GM23338 (cell line): ENCODE measurements at regions not wholly inside any gene's neighbourhood (a gene's known extent, or its start where the extent isn't known, plus 50 kb on each side); places are given as distances from the start of the nearest gene placed in this dataset.

Source experiments
- ATAC-seq: fragments of 200-7000 bp; cut with Tn5 transposase; 3 replicates; pipeline ENCODE4 v1.9.1; 2020
- DNase-seq: peaks from one replicate; pipeline ENCODE4 v3.0.0-alpha.2; 2015; ENCODE audit warnings: low spot score
- H2AFZ ChIP-seq: fragments of 200-600 bp; sonication (generic); 2 replicates; pipeline ENCODE4 v1.8.0; 2016; ENCODE audit warnings: antibody characterized with exemption, mild to moderate bottlenecking, moderate library complexity
- H3F3A ChIP-seq: fragments of 200-600 bp; sonication (generic); replicated peaks from 2 replicates; pipeline ENCODE4 v1.8.0; 2017; ENCODE audit warnings: antibody characterized with exemption, mixed run types, low read depth
- H3K27ac ChIP-seq: fragments of 200-600 bp; sonication (generic); 2 replicates; pipeline ENCODE4 v1.6.1; 2016; ENCODE audit warnings: low read depth
- H3K27me3 ChIP-seq: fragments of 200-600 bp; sonication (generic); 2 replicates; pipeline ENCODE4 v1.8.0; 2016; ENCODE audit warnings: mild to moderate bottlenecking, mixed run types, moderate library complexity; ENCODE audit not compliant: insufficient read depth
- H3K36me3 ChIP-seq: fragments of 200-600 bp; sonication (generic); 2 replicates; pipeline ENCODE4 v1.8.0; 2016; ENCODE audit warnings: mild to moderate bottlenecking; ENCODE audit not compliant: insufficient read depth
- H3K4me1 ChIP-seq: fragments of 200-600 bp; sonication (generic); 2 replicates; pipeline ENCODE4 v1.8.0; 2016; ENCODE audit warnings: mild to moderate bottlenecking, moderate library complexity; ENCODE audit not compliant: insufficient read depth
- H3K4me2 ChIP-seq: fragments of 200-600 bp; sonication (generic); 2 replicates; pipeline ENCODE4 v1.7.1; 2017; ENCODE audit warnings: mixed run types
- H3K4me3 ChIP-seq: fragments of 200-600 bp; sonication (generic); 2 replicates; pipeline ENCODE4 v1.6.1; 2016; ENCODE audit warnings: mixed run types
- H3K79me2 ChIP-seq: fragments of 200-600 bp; sonication (generic); replicated peaks from 2 replicates; pipeline ENCODE4 v1.8.0; 2017; ENCODE audit warnings: mild to moderate bottlenecking; ENCODE audit not compliant: insufficient read depth
- H3K9me2 ChIP-seq: fragments of 200-600 bp; sonication (generic); 2 replicates; pipeline ENCODE4 v1.8.0; 2017; ENCODE audit not compliant: insufficient read depth
- H4K20me1 ChIP-seq: fragments of 200-600 bp; sonication (generic); replicated peaks from 2 replicates; pipeline ENCODE4 v1.8.0; 2017; ENCODE audit warnings: mild to moderate bottlenecking; ENCODE audit not compliant: insufficient read depth
- H3K27ac Mint-ChIP-seq: 2 replicates; pipeline ENCODE4 v1.8.0; 2020; ENCODE audit warnings: inconsistent platforms, mild to moderate bottlenecking, moderate library complexity, mixed read lengths
- H3K27me3 Mint-ChIP-seq: 3 replicates; pipeline ENCODE4 v1.8.0; 2022; ENCODE audit warnings: low read depth, mild to moderate bottlenecking, moderate library complexity, mixed read lengths, inconsistent platforms; ENCODE audit not compliant: insufficient read depth, poor library complexity
- H3K36me3 Mint-ChIP-seq: 3 replicates; pipeline ENCODE4 v1.8.0; 2021; ENCODE audit warnings: low read depth, mild to moderate bottlenecking, inconsistent platforms, moderate library complexity, mixed read lengths
- H3K4me1 Mint-ChIP-seq: 3 replicates; pipeline ENCODE4 v1.8.0; 2020; ENCODE audit warnings: mild to moderate bottlenecking, inconsistent platforms, mixed read lengths
- H3K4me3 Mint-ChIP-seq: 3 replicates; pipeline ENCODE4 v1.8.0; 2021; ENCODE audit warnings: moderate library complexity, mild to moderate bottlenecking, inconsistent platforms, mixed read lengths
- H3K9me3 Mint-ChIP-seq: 3 replicates; pipeline ENCODE4 v1.8.0; 2020; ENCODE audit warnings: moderate library complexity, mild to moderate bottlenecking, inconsistent platforms, mixed read lengths
- CTCF ChIP-seq, 2 experiments: fragments of 200-600 bp in 1 of 2; sonication (generic) in 1 of 2; conservative IDR thresholded peaks; 2 replicates each; pipeline versions ENCODE4 v1.5.1 to v1.6.1; 2016 to 2017; ENCODE audit warnings: antibody characterized with exemption in 2 of 2, low read depth in 2 of 2, mild to moderate bottlenecking in 2 of 2, moderate library complexity in 1 of 2
- ETS1 ChIP-seq: IDR thresholded peaks from 2 replicates; pipeline ENCODE4 v1.6.1; 2016; ENCODE audit warnings: antibody characterized with exemption
- EZH2 ChIP-seq: fragments of 200-600 bp; sonication (generic); IDR thresholded peaks from one replicate; pipeline ENCODE4 v1.8.0; 2017; ENCODE audit warnings: antibody characterized with exemption, mild to moderate bottlenecking, low read depth; ENCODE audit not compliant: unreplicated experiment
- JUNB ChIP-seq: IDR thresholded peaks from one replicate; pipeline ENCODE4 v1.6.1; 2016; ENCODE audit warnings: antibody characterized with exemption; ENCODE audit not compliant: unreplicated experiment
- POLR2AphosphoS5 ChIP-seq: IDR thresholded peaks from 2 replicates; pipeline ENCODE4 v1.6.1; 2016; ENCODE audit warnings: antibody characterized with exemption, low read depth
- REST ChIP-seq: IDR thresholded peaks from one replicate; pipeline ENCODE4 v1.6.1; 2018; ENCODE audit warnings: antibody characterized with exemption; ENCODE audit not compliant: unreplicated experiment
- STAT1 ChIP-seq: IDR thresholded peaks from one replicate; pipeline ENCODE4 v1.6.1; 2016; ENCODE audit warnings: antibody characterized with exemption; ENCODE audit not compliant: unreplicated experiment
- ZNF114 ChIP-seq: fragments of 250-450 bp; sonication (Bioruptor Pico); IDR thresholded peaks from 2 replicates; pipeline ENCODE4 v1.5.0; 2020; ENCODE audit warnings: mild to moderate bottlenecking, moderate library complexity
- ZNF331 ChIP-seq: fragments of 250-450 bp; sonication (Bioruptor Pico); IDR thresholded peaks from 2 replicates; pipeline ENCODE4 v1.5.0; 2020; ENCODE audit warnings: low read depth, mild to moderate bottlenecking, moderate library complexity
- ZNF462 ChIP-seq: fragments of 250-450 bp; sonication (Bioruptor Pico); IDR thresholded peaks from 2 replicates; pipeline ENCODE4 v1.5.0; 2020; ENCODE audit warnings: mild to moderate bottlenecking, moderate library complexity

GRCh38 chr5:79851391-79851863 is 139.6 kb downstream of the MTX3 start (continued):
- TF ChIP-seq REST: no peak
- TF ChIP-seq CTCF (conservative IDR thresholded peaks at IDR 0.05; ENCODE audit: low read depth in 2 of 2): no peak
- no peak for TF ChIP-seq STAT1
- TF ChIP-seq ZNF331 (CRISPR knock-in tag): no peak
- no peak for TF ChIP-seq JUNB
- TF ChIP-seq ZNF114: no peak
- no peak for TF ChIP-seq EZH2
- TF ChIP-seq POLR2AphosphoS5: no peak

- Mint-ChIP-seq H3K4me3 (no peak overlapping the region), H3K36me3 (no peaks in the 10 kb centered on the region), H3K27ac (no peak overlapping the region), H3K27me3 (peaks cover 5% of the 10 kb centered on the region), H3K4me1 (no peaks in the 10 kb centered on the region), H3K9me3 (no peaks in the 10 kb centered on the region)
- H3K4me1 ChIP-seq: no peaks in the 10 kb centered on the region
- ATAC-seq (no peak), DNase-seq (no peak)
- H3K27ac ChIP-seq: no peak overlapping the region
- no peak overlapping the region for H3K4me2 ChIP-seq
- no peaks in the 10 kb centered on the region for H3F3A ChIP-seq
- no peaks in the 10 kb centered on the region for H3K36me3 ChIP-seq
- no peaks in the 10 kb centered on the region for H3K27me3 ChIP-seq
- H3K4me3 ChIP-seq: no peak overlapping the region
- H2AFZ ChIP-seq: no peak overlapping the region
- no peaks in the 10 kb centered on the region for H4K20me1 ChIP-seq
- H3K9me2 ChIP-seq: no peaks in the 10 kb centered on the region
- no peaks in the 10 kb centered on the region for H3K79me2 ChIP-seq
- TF ChIP-seq ETS1: no peak
- TF ChIP-seq ZNF462 (CRISPR knock-in tag): no peak
- TF ChIP-seq ZNF331 (CRISPR knock-in tag): no peak
These were observed 140.1 kb downstream of the MTX3 start for GRCh38 chr5:79850941-79851340.
